DND-41 (cell line): ENCODE measurements at regions not wholly inside any gene's neighbourhood (a gene's known extent, or its start where the extent isn't known, plus 50 kb on each side); places are given as distances from the start of the nearest gene placed in this dataset.

ENCODE experiments used
- ATAC-seq: fragments of 200-7000 bp; cut with Tn5 transposase; 3 replicates; pipeline ENCODE4 v1.9.1; 2021; ENCODE audit warnings: low read depth; ENCODE audit not compliant: insufficient read depth
- DNase-seq: peaks from one replicate; pipeline ENCODE4 v3.0.0-alpha.2; 2020
- H2AFZ ChIP-seq: 2 replicates; pipeline ENCODE4 v1.6.0; 2012; ENCODE audit warnings: low read depth, low read length
- H3K27ac ChIP-seq: 2 replicates; pipeline ENCODE4 v1.5.1; 2012; ENCODE audit warnings: low read length, inconsistent platforms
- H3K27me3 ChIP-seq: fragments of 200-600 bp; sonication (generic); 2 replicates; pipeline ENCODE4 v1.6.0; 2012; ENCODE audit warnings: low read length, mild to moderate bottlenecking, inconsistent platforms; ENCODE audit not compliant: insufficient read depth, poor library complexity
- H3K36me3 ChIP-seq: 2 replicates; pipeline ENCODE4 v1.5.1; 2012; ENCODE audit warnings: low read length, inconsistent platforms; ENCODE audit not compliant: insufficient read depth
- H3K4me1 ChIP-seq: 2 replicates; pipeline ENCODE4 v1.5.1; 2012; ENCODE audit warnings: mild to moderate bottlenecking, low read length; ENCODE audit not compliant: insufficient read depth
- H3K4me2 ChIP-seq: 2 replicates; pipeline ENCODE4 v1.6.0; 2012; ENCODE audit warnings: mild to moderate bottlenecking, moderate library complexity, low read length, inconsistent platforms; ENCODE audit not compliant: insufficient read depth
- H3K4me3 ChIP-seq, 2 experiments: fragments of 200-600 bp in 1 of 2; shearing (Covaris generic) in 1 of 2; 2 replicates each; pipeline ENCODE4 v1.5.1; 2012 to 2016; ENCODE audit warnings: inconsistent platforms in 2 of 2, low read length in 2 of 2, mild to moderate bottlenecking in 2 of 2, low read depth in 1 of 2, moderate library complexity in 1 of 2
- H3K79me2 ChIP-seq: 2 replicates; pipeline ENCODE4 v1.6.0; 2012; ENCODE audit warnings: low read length, inconsistent platforms; ENCODE audit not compliant: insufficient read depth
- H3K9ac ChIP-seq: 2 replicates; pipeline ENCODE4 v1.6.0; 2012; ENCODE audit warnings: low read depth, mild to moderate bottlenecking, inconsistent platforms, low read length, moderate library complexity
- H3K9me3 ChIP-seq: 2 replicates; pipeline ENCODE4 v1.5.1; 2012; ENCODE audit warnings: low read length, moderate library complexity, mild to moderate bottlenecking, inconsistent platforms; ENCODE audit not compliant: insufficient read depth, severe bottlenecking
- H4K20me1 ChIP-seq: 2 replicates; pipeline ENCODE4 v1.6.0; 2012; ENCODE audit warnings: low read length; ENCODE audit not compliant: insufficient read depth
- CTCF ChIP-seq: IDR thresholded peaks from 2 replicates; pipeline ENCODE4 v1.5.1; 2012; ENCODE audit warnings: borderline replicate concordance, low read length, moderate library complexity, mild to moderate bottlenecking; ENCODE audit not compliant: poor library complexity, severe bottlenecking; ENCODE audit errors: extremely low read depth
- EZH2 ChIP-seq: IDR thresholded peaks from 3 replicates; pipeline ENCODE4 v1.6.1; 2012; ENCODE audit warnings: borderline replicate concordance, low read depth, mild to moderate bottlenecking, moderate library complexity, low read length, inconsistent platforms; ENCODE audit not compliant: severe bottlenecking

GRCh38 chr9:14488421-14489190 lies 174.7 kb upstream of the NFIB start:
- Histone ChIP-seq H3K9ac (no peak overlapping the region), H3K36me3 (no peaks in the 10 kb centered on the region), H3K27me3 (no peaks in the 10 kb centered on the region), H3K79me2 (no peaks in the 10 kb centered on the region), H3K27ac (no peak overlapping the region), H3K4me3 (no peak overlapping the region), H3K4me2 (no peak overlapping the region), H4K20me1 (no peaks in the 10 kb centered on the region), H2AFZ (no peak overlapping the region), H3K9me3 (no peaks in the 10 kb centered on the region), H3K4me1 (no peaks in the 10 kb centered on the region)
- TF ChIP-seq CTCF (no peak), EZH2 (no peak)
- DNase-seq, result no peak
- no peak for ATAC-seq

GRCh38 chr9:14487547-14488185 lies 173.7 kb upstream of the NFIB start:
- Histone ChIP-seq H3K4me2 (no peak overlapping the region), H3K4me1 (no peaks in the 10 kb centered on the region)
- ATAC-seq, result no peak

GRCh38 chr9:14485366-14485765 lies 171.4 kb upstream of the NFIB start:
- Histone ChIP-seq H3K27ac (no peak overlapping the region), H3K4me3 (no peak overlapping the region), H3K9me3 (no peaks in the 10 kb centered on the region), H4K20me1 (no peaks in the 10 kb centered on the region), H2AFZ (no peak overlapping the region), H3K4me1 (no peaks in the 10 kb centered on the region), H3K27me3 (no peaks in the 10 kb centered on the region), H3K4me2 (no peak overlapping the region), H3K9ac (no peak overlapping the region), H3K79me2 (no peaks in the 10 kb centered on the region), H3K36me3 (no peaks in the 10 kb centered on the region)
- ATAC-seq (no peak), DNase-seq (no peak)
- no peak for TF ChIP-seq CTCF

More at GRCh38 chr9:14487547-14488185, 173.7 kb upstream of the NFIB start:
- no peaks in the 10 kb centered on the region for H3K9me3 ChIP-seq
- no peak for DNase-seq
- no peak overlapping the region for H3K9ac ChIP-seq
- no peak overlapping the region for H3K27ac ChIP-seq
- no peaks in the 10 kb centered on the region for H3K36me3 ChIP-seq
- no peaks in the 10 kb centered on the region for H3K27me3 ChIP-seq
- no peak overlapping the region for H2AFZ ChIP-seq
- H3K4me3 ChIP-seq, result no peak overlapping the region
- no peaks in the 10 kb centered on the region for H4K20me1 ChIP-seq
- H3K79me2 ChIP-seq, result no peaks in the 10 kb centered on the region
- TF ChIP-seq CTCF, result no peak
- TF ChIP-seq EZH2, result no peak
